Upper lobe of right lung (tissue), 1 donor: ENCODE measurements at regions not wholly inside any gene's neighbourhood (a gene's known extent, or its start where the extent isn't known, plus 50 kb on each side); places are given as distances from the start of the nearest gene placed in this dataset.

ENCODE experiments used
- ATAC-seq: fragments of 200-7000 bp; cut with Tn5 transposase; one replicate; pipeline ENCODE4 v1.9.1; 2020; ENCODE audit warnings: mild to moderate bottlenecking, moderate library complexity
- DNase-seq: peaks from one replicate; pipeline ENCODE4 v3.0.0-alpha.2; 2020
- H3K27ac ChIP-seq: fragments of 200-600 bp; one replicate; pipeline ENCODE4 v1.8.0; 2022
- H3K27me3 ChIP-seq: fragments of 200-600 bp; one replicate; pipeline ENCODE4 v1.8.0; 2022; ENCODE audit warnings: mild to moderate bottlenecking
- H3K36me3 ChIP-seq: fragments of 200-600 bp; one replicate; pipeline ENCODE4 v1.8.0; 2022
- H3K4me1 ChIP-seq: fragments of 200-600 bp; one replicate; pipeline ENCODE4 v1.8.0; 2022
- H3K4me3 ChIP-seq: fragments of 200-600 bp; one replicate; pipeline ENCODE4 v1.8.0; 2022; ENCODE audit warnings: mild to moderate bottlenecking
- H3K9me3 ChIP-seq: fragments of 200-600 bp; one replicate; pipeline ENCODE4 v1.8.0; 2022
- CTCF ChIP-seq: fragments of 200-600 bp; IDR thresholded peaks from one replicate; pipeline ENCODE4 v1.8.0; 2022; ENCODE audit warnings: antibody characterized with exemption
- intact Hi-C: fragments of 100-400 bp; cut with DNase I; formaldehyde crosslinking; loops from one replicate; pipeline ENCODE4 v1.11.0; 2022
- donor health status: DM: no; HTN: yes; CAD: no; lungs with severe emphysema.

DNA sequence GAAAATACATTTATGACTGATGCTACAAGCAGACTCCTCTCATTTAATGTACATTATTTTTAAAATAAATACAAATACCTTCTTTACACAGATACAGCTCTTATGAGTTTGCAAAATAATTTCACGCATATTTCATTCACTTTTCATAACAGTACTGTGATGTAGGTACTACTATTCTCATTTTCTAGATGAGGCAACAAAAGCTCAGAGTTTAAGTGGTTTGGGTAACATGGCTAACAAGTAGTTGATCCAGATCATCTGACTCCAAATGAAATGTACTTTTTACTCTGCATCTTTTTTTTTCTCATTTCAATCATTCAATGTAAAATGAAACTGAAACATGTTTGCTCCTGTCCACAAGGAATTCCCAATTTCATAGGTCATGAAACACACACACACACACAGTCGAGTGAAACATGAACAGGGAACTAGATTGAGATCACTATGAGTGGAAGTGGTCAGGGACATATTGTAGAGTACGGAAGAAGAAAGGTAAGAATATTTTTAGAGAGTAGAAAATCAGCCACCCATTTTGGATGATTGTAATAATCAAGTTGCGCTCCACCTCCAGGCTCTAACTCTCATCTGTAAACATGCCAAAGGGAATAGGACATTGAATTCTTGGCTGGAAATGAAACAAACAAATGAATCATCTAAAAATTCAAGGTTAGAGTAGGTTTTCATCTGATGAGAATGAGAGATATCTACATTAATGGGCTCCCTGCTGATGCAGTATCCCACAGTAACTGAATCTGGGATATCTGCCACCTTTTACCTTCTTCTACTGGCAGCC lies 92.4 kb downstream of the CLDN1 start:
- no peak for DNase-seq
- Histone ChIP-seq H3K27me3 (no peaks in the 10 kb centered on the region), H3K36me3 (no peaks in the 10 kb centered on the region), H3K4me3 (no peak overlapping the region), H3K9me3 (no peaks in the 10 kb centered on the region), H3K4me1 (peaks cover 4% of the 10 kb centered on the region), H3K27ac (no peak overlapping the region)
- no peak for TF ChIP-seq CTCF
- intact Hi-C loops, result loop anchor here (5.0 kb wide), 1 partner anchor 87 kb away; no protein-coding TSS in a partner anchor
- ATAC-seq, result no peak

- DNase-seq (no peak), ATAC-seq (peak; percentile 50)
- Histone ChIP-seq H3K4me3 (no peak overlapping the region), H3K27me3 (no peaks in the 10 kb centered on the region), H3K27ac (no peak overlapping the region), H3K4me1 (peaks cover under 1% of the 10 kb centered on the region), H3K9me3 (no peaks in the 10 kb centered on the region), H3K36me3 (no peaks in the 10 kb centered on the region)
- TF ChIP-seq CTCF, result no peak
- intact Hi-C loops, result loop anchor here (5.0 kb wide), 1 partner anchor 90 kb away; no protein-coding TSS in a partner anchor
These were observed 95.2 kb downstream of the CLDN1 start for GRCh38 chr3:190227064-190227463.

DNA sequence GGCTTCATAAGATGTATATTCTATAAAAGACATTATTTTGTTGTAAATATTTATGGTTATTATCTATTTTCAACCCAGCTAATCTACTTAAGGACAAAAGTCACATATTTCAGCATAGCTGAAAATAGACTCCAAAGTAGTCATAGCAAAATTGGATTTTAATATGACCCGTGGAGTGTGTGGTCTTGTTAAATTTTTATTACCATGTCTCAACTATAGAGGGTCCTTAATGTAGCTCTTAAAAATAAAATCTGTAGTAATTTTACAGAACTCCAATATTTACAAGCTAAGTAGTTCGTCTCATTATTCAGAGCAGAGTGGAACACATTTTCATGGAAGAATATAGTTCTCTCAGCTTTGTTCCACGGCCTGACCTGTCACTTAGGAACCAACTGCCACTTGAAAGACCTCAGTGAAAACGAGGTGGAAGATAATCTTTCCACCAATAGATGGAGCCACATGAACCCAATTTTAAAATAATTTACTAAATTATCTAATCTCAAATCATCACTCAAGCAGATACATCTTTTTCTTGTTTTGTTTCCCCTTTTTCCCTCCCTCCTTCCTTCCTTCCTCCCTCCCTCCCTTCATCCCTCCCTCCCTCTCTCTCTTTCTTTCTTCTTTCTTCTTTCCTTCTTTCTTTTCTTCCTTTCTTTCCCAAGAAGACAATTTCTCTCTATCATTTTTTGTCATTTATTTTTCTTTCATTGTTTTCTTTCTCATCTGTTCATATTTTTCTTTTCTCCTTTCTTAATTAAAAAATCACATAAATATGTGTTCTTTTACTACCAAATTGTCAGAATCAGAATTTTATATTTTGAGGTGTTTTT lies 97.2 kb downstream of the CLDN1 start:
- intact Hi-C loops, result loop anchor here (5.0 kb wide), 1 partner anchor 92 kb away; no protein-coding TSS in a partner anchor
- Histone ChIP-seq H3K36me3 (no peaks in the 10 kb centered on the region), H3K27me3 (no peaks in the 10 kb centered on the region), H3K4me3 (no peak overlapping the region), H3K9me3 (no peaks in the 10 kb centered on the region), H3K4me1 (no peaks in the 10 kb centered on the region), H3K27ac (no peak overlapping the region)
- peak; percentile 50 for TF ChIP-seq CTCF
- ATAC-seq (peak; percentile 57), DNase-seq (no peak)

DNA sequence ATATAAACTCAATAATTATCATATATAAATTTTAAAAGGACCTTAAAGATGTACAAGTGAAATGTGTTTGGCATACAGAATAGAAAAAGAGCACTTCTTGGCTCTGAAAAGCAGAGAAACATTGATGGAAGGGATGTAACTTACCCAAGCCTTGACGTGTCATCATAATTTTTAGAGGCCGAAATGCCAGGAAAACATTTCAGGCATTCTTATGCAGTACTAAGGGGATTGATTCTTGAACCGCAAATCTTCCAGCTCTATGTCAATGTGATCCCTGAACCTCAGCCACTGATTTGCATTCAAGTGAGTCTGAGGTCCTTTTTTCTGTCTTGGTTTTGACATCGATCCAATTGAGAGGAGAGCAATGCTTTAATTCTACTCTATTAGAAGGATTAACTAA lies 97.8 kb downstream of the CLDN1 start:
- DNase-seq (no peak), ATAC-seq (no peak)
- H3K27ac ChIP-seq, result no peak overlapping the region
- intact Hi-C loops, result no loop called here
- no peaks in the 10 kb centered on the region for H3K4me1 ChIP-seq
- no peaks in the 10 kb centered on the region for H3K36me3 ChIP-seq
- no peaks in the 10 kb centered on the region for H3K27me3 ChIP-seq
- no peak for TF ChIP-seq CTCF
- H3K4me3 ChIP-seq, result no peak overlapping the region
- H3K9me3 ChIP-seq, result no peaks in the 10 kb centered on the region

DNA sequence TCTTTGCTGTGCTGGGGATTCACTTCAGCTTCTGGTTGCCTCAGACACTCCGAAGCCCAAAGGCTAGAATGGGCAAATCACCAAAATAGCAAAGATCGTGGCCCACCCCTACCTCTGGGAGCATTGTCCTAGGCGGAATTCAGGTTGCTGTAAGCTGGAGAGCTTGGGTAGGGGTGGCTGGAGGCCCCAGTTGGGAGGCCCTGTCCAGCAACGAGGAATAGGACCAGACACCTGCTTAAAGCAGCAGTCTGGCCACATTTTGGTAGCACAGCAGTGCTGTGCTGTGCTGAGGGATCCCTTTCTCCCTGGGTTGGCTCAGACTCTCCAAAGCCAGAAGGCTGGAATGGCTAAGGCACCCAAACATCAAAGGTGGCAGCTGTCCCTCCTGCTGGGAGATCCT lies 99.3 kb downstream of the CLDN1 start:
- H3K9me3 ChIP-seq, result no peaks in the 10 kb centered on the region
- H3K27ac ChIP-seq, result no peak overlapping the region
- no peak for ATAC-seq
- no peaks in the 10 kb centered on the region for H3K27me3 ChIP-seq
- no peaks in the 10 kb centered on the region for H3K36me3 ChIP-seq
- TF ChIP-seq CTCF, result no peak
- intact Hi-C loops, result no loop called here
- no peak overlapping the region for H3K4me3 ChIP-seq
- DNase-seq, result no peak
- no peaks in the 10 kb centered on the region for H3K4me1 ChIP-seq
